Pancreas (tissue), 10 donors: ENCODE measurements at regions not wholly inside any gene's neighbourhood (a gene's known extent, or its start where the extent isn't known, plus 50 kb on each side); places are given as distances from the start of the nearest gene placed in this dataset.

ENCODE experiments used
- ATAC-seq, 4 donors: fragments of 200-7000 bp; cut with Tn5 transposase; one replicate each; pipeline versions ENCODE4 v1.8.0 to v1.9.1; 2020; ENCODE audit warnings: mild to moderate bottlenecking in 4 of 4, moderate library complexity in 4 of 4
- DNase-seq, 6 donors: peaks; one replicate each; pipeline ENCODE4 v3.0.0-alpha.2; 2020
- FAIRE-seq: peaks from 2 replicates; lab custom pipeline; 2012; peaks lifted over from hg19 to GRCh38; lab: Jason Lieb, UNC
- H3K27ac ChIP-seq, 4 donors: fragments of 200-600 bp; sonication (generic); 1 replicate in 3 of 4; 2 replicates in 1 of 4; pipeline versions ENCODE4 v1.5.0 to v1.8.0; 2020
- H3K27me3 ChIP-seq, 4 donors: fragments of 200-600 bp; one replicate each; pipeline ENCODE4 v1.8.0; 2021
- H3K36me3 ChIP-seq, 3 donors: fragments of 200-600 bp; sonication (generic) in 1 of 3; one replicate each; pipeline versions ENCODE4 v1.5.0 to v1.8.0; 2020 to 2021
- H3K4me1 ChIP-seq, 3 donors: fragments of 200-600 bp; one replicate each; pipeline ENCODE4 v1.8.0; 2021
- H3K4me3 ChIP-seq, 4 donors: fragments of 200-600 bp; sonication (generic) in 2 of 4; one replicate each; pipeline versions ENCODE4 v1.5.0 to v1.8.0; 2020 to 2021
- H3K9me3 ChIP-seq, 4 donors: fragments of 200-600 bp; one replicate each; pipeline ENCODE4 v1.8.0; 2021
- WGBS, 2 donors: extraction: QIAGEN DNeasy Blood & Tissue Kit; methylation state at CpG; one replicate each; pipeline ENCODE4 v1.1.7; 2013; 5-methylcytosine and 5-hydroxymethylcytosine counted together
- intact Hi-C, 3 donors: fragments of 100-400 bp; cut with DNase I; formaldehyde crosslinking; loops; one replicate each; pipeline versions ENCODE4 v1.11.1 to v1.14.2; 2022
- TF ChIP-seq, protein P1 (sequence below), 4 donors: fragments of 200-600 bp; sonication (generic) in 3 of 4; IDR thresholded peaks; one replicate each; pipeline versions ENCODE4 v1.5.0 to v1.8.0; 2021; ENCODE audit warnings: antibody characterized with exemption in 4 of 4
- donor health status: healthy with polysubstance abuse.
- donor health status: DM: no; HTN: no; CAD: no; lungs with moderate emphysema.
- donor health status: DM: no; HTN: no; CAD: no.
- donor health status: control.
- donor health status: control.
- donor health status: Bipolar disorder and iron deficiency.
- donor health status: DM: yes; HTN: yes; CAD: no.
- donor health status: DM: no; HTN: no; CAD: no.
- donor health status: DM: no; HTN: no; CAD: no.
- donor health status: DM: yes; HTN: yes; CAD: no.

DNA sequence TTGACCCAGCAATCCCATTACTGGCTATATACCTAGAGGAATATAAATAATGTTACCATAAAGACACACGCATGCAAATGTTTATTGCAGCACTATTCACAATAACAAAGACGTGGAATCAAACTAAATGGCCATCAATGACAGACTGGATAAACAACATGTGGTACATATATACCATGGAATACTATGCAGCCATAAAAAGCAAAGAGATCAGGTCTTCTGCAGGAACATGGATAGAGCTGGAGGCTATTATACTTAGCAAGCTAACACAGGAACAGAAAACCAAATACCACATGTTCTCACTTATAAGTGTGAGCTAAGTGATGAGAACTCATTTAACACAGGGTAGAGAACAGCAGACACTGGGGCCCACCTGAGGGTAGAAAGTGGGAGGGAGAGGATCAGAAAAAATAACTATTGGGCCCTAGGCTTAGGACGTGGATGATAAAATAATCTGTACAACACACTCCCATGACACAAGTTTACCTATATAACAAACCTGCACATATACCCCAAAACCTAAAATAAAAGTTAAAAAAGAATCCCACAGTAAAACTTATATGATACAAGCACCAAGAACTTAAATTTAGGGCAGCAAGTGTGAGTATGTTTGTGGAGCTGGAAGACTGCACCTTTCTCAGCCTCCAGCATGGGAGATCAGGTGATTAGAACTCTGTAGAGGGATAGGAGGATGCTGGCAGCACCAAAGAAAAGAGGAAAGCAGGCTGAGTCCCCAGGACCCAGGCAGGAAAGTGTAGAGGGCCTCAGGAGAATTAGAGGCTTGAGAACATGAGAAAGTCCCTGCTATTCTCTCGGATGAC, 320.8 kb upstream of the USP24 start:
- intact Hi-C loops = no loop called here
- Histone ChIP-seq H3K36me3 (no peaks in the 10 kb centered on the region), H3K4me1 (no peaks in the 10 kb centered on the region), H3K27ac (no peak overlapping the region), H3K27me3 (no peaks in the 10 kb centered on the region), H3K4me3 (no peak overlapping the region), H3K9me3 (no peaks in the 10 kb centered on the region)
- FAIRE-seq (no peak), ATAC-seq (no peak), DNase-seq (no peak)
- TF ChIP-seq, protein P1, sequence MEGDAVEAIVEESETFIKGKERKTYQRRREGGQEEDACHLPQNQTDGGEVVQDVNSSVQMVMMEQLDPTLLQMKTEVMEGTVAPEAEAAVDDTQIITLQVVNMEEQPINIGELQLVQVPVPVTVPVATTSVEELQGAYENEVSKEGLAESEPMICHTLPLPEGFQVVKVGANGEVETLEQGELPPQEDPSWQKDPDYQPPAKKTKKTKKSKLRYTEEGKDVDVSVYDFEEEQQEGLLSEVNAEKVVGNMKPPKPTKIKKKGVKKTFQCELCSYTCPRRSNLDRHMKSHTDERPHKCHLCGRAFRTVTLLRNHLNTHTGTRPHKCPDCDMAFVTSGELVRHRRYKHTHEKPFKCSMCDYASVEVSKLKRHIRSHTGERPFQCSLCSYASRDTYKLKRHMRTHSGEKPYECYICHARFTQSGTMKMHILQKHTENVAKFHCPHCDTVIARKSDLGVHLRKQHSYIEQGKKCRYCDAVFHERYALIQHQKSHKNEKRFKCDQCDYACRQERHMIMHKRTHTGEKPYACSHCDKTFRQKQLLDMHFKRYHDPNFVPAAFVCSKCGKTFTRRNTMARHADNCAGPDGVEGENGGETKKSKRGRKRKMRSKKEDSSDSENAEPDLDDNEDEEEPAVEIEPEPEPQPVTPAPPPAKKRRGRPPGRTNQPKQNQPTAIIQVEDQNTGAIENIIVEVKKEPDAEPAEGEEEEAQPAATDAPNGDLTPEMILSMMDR (IDR thresholded peaks at IDR 0.05) = no peak
- WGBS, 2 donors = 70 to 74% methylated on average over 4 of the region's 4 CpGs

DNA sequence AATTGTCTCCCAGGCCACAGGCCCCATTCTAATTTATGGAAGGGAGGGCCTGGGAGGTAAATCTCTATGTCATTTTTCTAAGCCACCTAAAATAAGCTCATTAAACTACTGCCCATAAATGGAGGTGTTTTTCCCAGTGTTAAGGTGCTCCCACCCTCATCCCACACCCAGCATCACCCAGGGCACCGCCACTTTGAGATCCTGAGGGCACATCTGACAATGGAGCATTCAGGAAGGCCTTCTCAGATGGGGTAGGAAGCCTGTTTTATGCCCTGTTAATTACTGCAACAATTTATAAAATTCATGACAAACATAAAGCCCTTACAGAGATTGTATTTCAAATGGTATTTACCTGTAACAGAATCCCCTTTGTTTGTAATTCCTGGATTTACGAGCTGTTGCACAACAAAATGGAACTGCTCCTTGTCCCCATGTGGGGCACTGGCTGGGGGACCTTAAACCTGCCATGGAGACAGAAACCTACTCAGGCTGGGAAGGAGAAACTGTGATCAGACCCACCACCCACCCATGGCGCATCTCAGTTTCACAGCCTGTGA, 319.5 kb upstream of the USP24 start:
- ATAC-seq = no peak
- 75 to 76% methylated on average over 3 of the region's 3 CpGs for WGBS, 2 donors
- TF ChIP-seq, protein P1 (IDR thresholded peaks at IDR 0.05) = no peak

DNA sequence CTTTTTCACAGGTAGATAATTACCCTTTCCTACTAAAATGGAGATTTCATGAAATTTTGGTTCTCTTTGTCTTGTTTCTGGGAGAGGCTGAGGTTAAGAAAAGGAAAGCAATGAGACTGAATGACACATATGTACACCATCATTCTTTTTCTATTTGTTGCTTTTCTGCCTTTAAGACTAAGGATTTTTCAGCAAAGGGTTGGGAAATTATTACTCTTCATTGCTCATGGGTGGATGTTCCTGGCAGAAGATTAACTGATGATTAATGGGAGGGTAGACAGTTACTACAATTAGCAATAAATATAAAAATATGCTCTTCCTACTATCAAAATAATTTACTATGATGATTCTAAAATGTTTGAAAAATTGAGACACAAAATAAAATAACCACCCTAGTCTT, 316.5 kb upstream of the USP24 start:
- FAIRE-seq (no peak), ATAC-seq (no peak), DNase-seq (no peak)
- TF ChIP-seq, protein P1 (IDR thresholded peaks at IDR 0.05) = no peak
- no peaks in the 10 kb centered on the region for H3K9me3 ChIP-seq
- H3K4me1 ChIP-seq = no peaks in the 10 kb centered on the region
- H3K27ac ChIP-seq = no peak overlapping the region
- no peaks in the 10 kb centered on the region for H3K36me3 ChIP-seq
- H3K4me3 ChIP-seq = no peak overlapping the region
- no peaks in the 10 kb centered on the region for H3K27me3 ChIP-seq
- intact Hi-C loops = no loop called here

More for the DNA sequence above, 319.5 kb upstream of the USP24 start:
- no peaks in the 10 kb centered on the region for H3K27me3 ChIP-seq
- FAIRE-seq = no peak
- no peak overlapping the region for H3K4me3 ChIP-seq
- no peak overlapping the region for H3K27ac ChIP-seq
- H3K36me3 ChIP-seq = no peaks in the 10 kb centered on the region
- intact Hi-C loops = no loop called here
- H3K4me1 ChIP-seq = no peaks in the 10 kb centered on the region
- H3K9me3 ChIP-seq = no peaks in the 10 kb centered on the region
- DNase-seq = no peak

DNA sequence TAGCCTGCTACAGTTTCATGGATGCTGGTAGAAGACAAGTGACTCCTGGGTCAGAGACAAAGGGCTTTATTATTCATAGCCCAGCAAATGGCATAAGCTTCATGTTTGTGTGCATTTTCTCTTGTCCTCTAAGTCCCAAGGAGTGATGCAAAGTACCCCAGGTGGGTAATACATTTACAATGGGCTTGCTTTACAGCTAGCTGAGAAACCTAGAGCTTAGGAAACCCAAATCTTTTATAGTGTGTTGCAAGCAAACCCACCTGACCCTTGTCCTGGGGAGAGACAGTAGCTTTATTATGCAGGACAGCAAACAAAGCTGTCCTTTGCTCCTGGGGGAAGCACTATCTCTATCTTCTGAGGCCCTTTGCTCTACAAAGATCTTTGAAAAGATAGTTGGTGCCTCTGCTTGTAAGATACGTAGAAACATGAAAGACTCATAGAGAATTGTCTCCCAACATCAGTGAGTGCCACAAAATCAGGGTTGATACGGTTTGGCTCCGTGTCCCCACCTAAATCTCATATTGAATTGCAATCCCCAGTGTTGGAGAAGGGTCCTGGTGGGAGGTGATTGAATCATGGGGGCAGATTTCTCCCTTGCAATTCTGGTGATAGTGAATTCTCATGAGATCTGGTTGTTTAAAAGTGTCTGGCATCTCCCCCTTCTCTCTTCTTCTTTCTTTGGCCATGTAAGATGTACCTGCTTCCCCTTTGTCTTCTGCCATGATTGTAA, 315.8 kb upstream of the USP24 start:
- no peak for FAIRE-seq

More for the DNA sequence above, 315.8 kb upstream of the USP24 start:
- Histone ChIP-seq H3K27ac (no peak overlapping the region), H3K4me3 (no peak overlapping the region), H3K9me3 (no peaks in the 10 kb centered on the region), H3K27me3 (no peaks in the 10 kb centered on the region), H3K36me3 (no peaks in the 10 kb centered on the region), H3K4me1 (no peaks in the 10 kb centered on the region)
- TF ChIP-seq, protein P1 (IDR thresholded peaks at IDR 0.05) = no peak
- WGBS, 2 donors = 84 to 94% methylated on average over 3 of the region's 3 CpGs
- intact Hi-C loops = no loop called here
- no peak for DNase-seq
- ATAC-seq = no peak
